ENCODE measurements at regions not wholly inside any gene's neighbourhood (a gene's known extent, or its start where the extent isn't known, plus 50 kb on each side); places are given as distances from the start of the nearest gene placed in this dataset. TPM values are rescaled to one million over a fixed set of nuclear protein-coding genes. Genes with fewer than 3 reads are reported as not detected.

- Histone ChIP-seq H3K9ac (no peak overlapping the region), H3K4me2 (peak overlapping the region; percentile 72)
These were observed 50.7 kb upstream of the SLC30A5 start for GRCh38 chr5:69042915-69043654.

GRCh38 chr5:69043655-69043996, 50.2 kb upstream of the SLC30A5 start:
- H3K79me2 ChIP-seq (ENCODE audit: low read depth), result no peaks in the 10 kb centered on the region
- peak overlapping the region; percentile 99 for H2AFZ ChIP-seq (replicated peaks)
- no peaks in the 10 kb centered on the region for H3K27me3 Mint-ChIP-seq (ENCODE audit: insufficient read depth, low read depth)
- no peaks in the 10 kb centered on the region for H3F3A ChIP-seq (ENCODE audit: low read depth)
- H3K9me3 ChIP-seq (ENCODE audit: low read depth), result no peaks in the 10 kb centered on the region
- H3K9me3 Mint-ChIP-seq, result no peaks in the 10 kb centered on the region
- H3K4me3 ChIP-seq, result no peak overlapping the region
- H3K4me1 Mint-ChIP-seq, result peaks cover 7% of the 10 kb centered on the region
- H3K27me3 ChIP-seq, result no peaks in the 10 kb centered on the region
- no peak overlapping the region for H3K4me3 Mint-ChIP-seq
- peak overlapping the region; percentile 72 for H3K4me2 ChIP-seq
- H3K9ac ChIP-seq, result no peak overlapping the region
- no peaks in the 10 kb centered on the region for H3K36me3 Mint-ChIP-seq
- H3K27ac Mint-ChIP-seq, result peak overlapping the region; percentile 5
- no peaks in the 10 kb centered on the region for H4K20me1 ChIP-seq (ENCODE audit: low read depth)
- H3K4me1 ChIP-seq, result no peaks in the 10 kb centered on the region
- H3K36me3 ChIP-seq, result no peaks in the 10 kb centered on the region
- no peak for DNase-seq (ENCODE audit: low spot score)
- H3K27ac ChIP-seq, result no peak overlapping the region
- TF ChIP-seq CTCF (IDR thresholded peaks at IDR 0.05) (no peak), EZH2 (IDR thresholded peaks at IDR 0.05) (no peak), EZH2phosphoT487 (IDR thresholded peaks at IDR 0.05) (no peak)

More at GRCh38 chr5:69042915-69043654, 50.7 kb upstream of the SLC30A5 start:
- TF ChIP-seq CTCF (IDR thresholded peaks at IDR 0.05) (peak; percentile 95), EZH2 (IDR thresholded peaks at IDR 0.05) (no peak)
- H3K9me3 ChIP-seq (ENCODE audit: low read depth), result no peaks in the 10 kb centered on the region
- Mint-ChIP-seq H3K36me3 (no peaks in the 10 kb centered on the region), H3K4me1 (peaks cover 7% of the 10 kb centered on the region), H3K27me3 (ENCODE audit: insufficient read depth, low read depth) (no peaks in the 10 kb centered on the region), H3K27ac (peak overlapping the region; percentile 79), H3K4me3 (peak overlapping the region; percentile 72), H3K9me3 (no peaks in the 10 kb centered on the region)
- H3K27ac ChIP-seq, result no peak overlapping the region
- H3K27me3 ChIP-seq, result no peaks in the 10 kb centered on the region
- H3K4me1 ChIP-seq, result no peaks in the 10 kb centered on the region
- no peaks in the 10 kb centered on the region for H3K36me3 ChIP-seq
- H4K20me1 ChIP-seq (ENCODE audit: low read depth), result no peaks in the 10 kb centered on the region
- no peaks in the 10 kb centered on the region for H3K79me2 ChIP-seq (ENCODE audit: low read depth)
- H3K4me3 ChIP-seq, result peak overlapping the region; percentile 44
- peak; percentile 87 for DNase-seq (ENCODE audit: low spot score)
- H2AFZ ChIP-seq (replicated peaks), result peak overlapping the region; percentile 99
- H3F3A ChIP-seq (ENCODE audit: low read depth), result no peaks in the 10 kb centered on the region

Small RNAs in the stretch of these regions (small RNA-seq; reads per million reads assigned to genes)
- gene RF00096, result not detected
- gene RN7SKP251, result not detected
- not detected for gene VWA8P1

Data from neural progenitor cell (in vitro differentiated cells).